ENCODE measurements at regions not wholly inside any gene's neighbourhood (a gene's known extent, or its start where the extent isn't known, plus 50 kb on each side); places are given as distances from the start of the nearest gene placed in this dataset.

DNA sequence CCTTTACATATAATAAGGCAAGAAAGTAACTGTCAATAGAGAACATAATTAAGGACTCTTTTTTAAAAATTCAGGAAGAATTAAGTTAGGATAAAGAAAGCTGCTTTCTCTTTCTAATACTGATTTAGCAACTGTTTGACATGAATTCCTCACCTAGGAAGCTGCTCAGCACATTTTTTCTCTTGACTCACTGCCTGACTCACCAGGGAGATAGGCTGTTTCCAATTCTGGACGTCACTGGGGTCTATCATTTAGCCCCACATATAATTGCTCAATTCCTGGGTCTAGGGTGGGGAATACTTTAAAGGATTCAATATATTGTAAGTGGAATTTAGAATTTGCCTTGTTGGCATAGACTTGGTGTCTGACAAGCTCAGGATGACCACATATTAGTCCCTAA is 50.8 kb upstream of the UGP2 start:
- ChIA-PET POLR2A (no interaction called here), CTCF (no interaction called here)
- Histone ChIP-seq H3K27me3 (ENCODE audit: insufficient read depth, low read length, poor library complexity, severe bottlenecking) (no peaks in the 10 kb centered on the region), H3K4me1 (ENCODE audit: insufficient read depth, low read length) (no peaks in the 10 kb centered on the region), H3K27ac (ENCODE audit: low read depth, low read length) (no peak overlapping the region), H3K4me3 (ENCODE audit: low read length) (no peak overlapping the region), H3K36me3 (ENCODE audit: insufficient read depth, low read length) (no peaks in the 10 kb centered on the region), H3K9me3 (ENCODE audit: low read length) (no peaks in the 10 kb centered on the region)
- DNase-seq: no peak
- Mint-ChIP-seq H3K4me3 (no peak overlapping the region), H3K36me3 (peaks cover 0 to 7% (median 0%) of the 10 kb centered on the region in 3 donors), H3K9me3 (no peaks in the 10 kb centered on the region), H3K4me1 (no peaks in the 10 kb centered on the region), H3K27me3 (peaks cover 0 to 3% of the 10 kb centered on the region in 2 donors), H3K27ac (no peak overlapping the region)

- Mint-ChIP-seq H3K36me3 (peaks cover 0 to 7% (median 0%) of the 10 kb centered on the region in 3 donors), H3K27ac (no peak overlapping the region)
Observed at GRCh38 chr2:63791387-63791786, 50.3 kb upstream of the UGP2 start.

More at GRCh38 chr2:63791387-63791786, 50.3 kb upstream of the UGP2 start:
- CTCF ChIA-PET: no interaction called here
- Mint-ChIP-seq H3K4me1 (no peaks in the 10 kb centered on the region), H3K27me3 (peaks cover 1 to 3% of the 10 kb centered on the region in 2 donors), H3K9me3 (no peaks in the 10 kb centered on the region), H3K4me3 (no peak overlapping the region)
- H3K9me3 ChIP-seq (ENCODE audit: low read length): no peaks in the 10 kb centered on the region
- DNase-seq: no peak
- H3K4me1 ChIP-seq (ENCODE audit: insufficient read depth, low read length): no peaks in the 10 kb centered on the region
- POLR2A ChIA-PET: no interaction called here
- no peaks in the 10 kb centered on the region for H3K36me3 ChIP-seq (ENCODE audit: insufficient read depth, low read length)
- no peaks in the 10 kb centered on the region for H3K27me3 ChIP-seq (ENCODE audit: insufficient read depth, low read length, poor library complexity, severe bottlenecking)
- H3K4me3 ChIP-seq (ENCODE audit: low read length): no peak overlapping the region
- H3K27ac ChIP-seq (ENCODE audit: low read depth, low read length): no peak overlapping the region
